Cardiac muscle cell (in vitro differentiated cells and primary cell): ENCODE measurements at regions not wholly inside any gene's neighbourhood (a gene's known extent, or its start where the extent isn't known, plus 50 kb on each side); places are given as distances from the start of the nearest gene placed in this dataset.

Experiments
- DNase-seq, 2 donors: peaks; one replicate each; pipeline versions ENCODE4 v3.0.0 to v3.0.0-alpha.2; 2010 to 2017; ENCODE audit warnings: low read depth in 1 of 2, low spot score in 1 of 2
- H3K27ac ChIP-seq: fragments of 200-600 bp; sonication (generic); 2 replicates; pipeline ENCODE4 v1.5.1; 2016
- H3K27me3 ChIP-seq: fragments of 200-600 bp; sonication (generic); 2 replicates; pipeline ENCODE4 v1.6.0; 2016; ENCODE audit warnings: control low read depth
- H3K36me3 ChIP-seq: fragments of 200-600 bp; sonication (generic); 2 replicates; pipeline ENCODE4 v1.5.1; 2016; ENCODE audit warnings: control low read depth
- H3K4me1 ChIP-seq: fragments of 200-600 bp; sonication (generic); 2 replicates; pipeline ENCODE4 v1.8.1; 2017; ENCODE audit warnings: low read depth, mild to moderate bottlenecking, mixed run types
- H3K4me3 ChIP-seq: fragments of 200-600 bp; sonication (generic); 2 replicates; pipeline ENCODE4 v1.5.1; 2016; ENCODE audit warnings: mild to moderate bottlenecking
- H3K9me3 ChIP-seq: fragments of 200-600 bp; sonication (generic); 2 replicates; pipeline ENCODE4 v1.5.1; 2017; ENCODE audit warnings: low read depth, mild to moderate bottlenecking, control low read depth
- CTCF ChIP-seq: IDR thresholded peaks from 2 replicates; pipeline ENCODE4 v1.5.1; 2012; ENCODE audit warnings: low read depth, mild to moderate bottlenecking, low read length

- DNase-seq = no peak
- no peak overlapping the region for H3K4me3 ChIP-seq
- no peaks in the 10 kb centered on the region for H3K4me1 ChIP-seq
- no peak overlapping the region for H3K27ac ChIP-seq
- H3K36me3 ChIP-seq = no peaks in the 10 kb centered on the region
- TF ChIP-seq CTCF = no peak
- no peaks in the 10 kb centered on the region for H3K9me3 ChIP-seq
- H3K27me3 ChIP-seq = no peaks in the 10 kb centered on the region
These were observed 279.6 kb downstream of the HS3ST3A1 start for GRCh38 chr17:13321951-13322701.

GRCh38 chr17:13320046-13320785, 281.5 kb downstream of the HS3ST3A1 start:
- Histone ChIP-seq H3K27ac (no peak overlapping the region), H3K9me3 (no peaks in the 10 kb centered on the region), H3K4me1 (no peaks in the 10 kb centered on the region), H3K27me3 (no peaks in the 10 kb centered on the region), H3K4me3 (no peak overlapping the region), H3K36me3 (no peaks in the 10 kb centered on the region)
- peak in 1 of 2 donors; percentile 51 for DNase-seq
- no peak for TF ChIP-seq CTCF

- Histone ChIP-seq H3K27me3 (no peaks in the 10 kb centered on the region), H3K4me1 (no peaks in the 10 kb centered on the region), H3K27ac (no peak overlapping the region), H3K4me3 (no peak overlapping the region), H3K9me3 (no peaks in the 10 kb centered on the region), H3K36me3 (no peaks in the 10 kb centered on the region)
- TF ChIP-seq CTCF = no peak
- DNase-seq = no peak
These were observed 285.1 kb downstream of the HS3ST3A1 start for GRCh38 chr17:13316657-13317056.

- H3K27ac ChIP-seq = no peak overlapping the region
- H3K36me3 ChIP-seq = no peaks in the 10 kb centered on the region
- no peaks in the 10 kb centered on the region for H3K9me3 ChIP-seq
- H3K27me3 ChIP-seq = no peaks in the 10 kb centered on the region
- H3K4me1 ChIP-seq = no peaks in the 10 kb centered on the region
- TF ChIP-seq CTCF = no peak
- H3K4me3 ChIP-seq = no peak overlapping the region
- peak in 1 of 2 donors; percentile 57 for DNase-seq
These were observed 290.4 kb downstream of the HS3ST3A1 start for GRCh38 chr17:13311306-13311705.

GRCh38 chr17:13310858-13311257, 290.9 kb downstream of the HS3ST3A1 start:
- Histone ChIP-seq H3K4me1 (no peaks in the 10 kb centered on the region), H3K4me3 (no peak overlapping the region), H3K27me3 (no peaks in the 10 kb centered on the region), H3K27ac (no peak overlapping the region), H3K36me3 (no peaks in the 10 kb centered on the region), H3K9me3 (no peaks in the 10 kb centered on the region)
- no peak for TF ChIP-seq CTCF
- DNase-seq = no peak
